ENCODE measurements at regions not wholly inside any gene's neighbourhood (a gene's known extent, or its start where the extent isn't known, plus 50 kb on each side); places are given as distances from the start of the nearest gene placed in this dataset.
A peak's percentile ranks its signal among the peaks of the same experiment; 100 is the strongest.

DNA sequence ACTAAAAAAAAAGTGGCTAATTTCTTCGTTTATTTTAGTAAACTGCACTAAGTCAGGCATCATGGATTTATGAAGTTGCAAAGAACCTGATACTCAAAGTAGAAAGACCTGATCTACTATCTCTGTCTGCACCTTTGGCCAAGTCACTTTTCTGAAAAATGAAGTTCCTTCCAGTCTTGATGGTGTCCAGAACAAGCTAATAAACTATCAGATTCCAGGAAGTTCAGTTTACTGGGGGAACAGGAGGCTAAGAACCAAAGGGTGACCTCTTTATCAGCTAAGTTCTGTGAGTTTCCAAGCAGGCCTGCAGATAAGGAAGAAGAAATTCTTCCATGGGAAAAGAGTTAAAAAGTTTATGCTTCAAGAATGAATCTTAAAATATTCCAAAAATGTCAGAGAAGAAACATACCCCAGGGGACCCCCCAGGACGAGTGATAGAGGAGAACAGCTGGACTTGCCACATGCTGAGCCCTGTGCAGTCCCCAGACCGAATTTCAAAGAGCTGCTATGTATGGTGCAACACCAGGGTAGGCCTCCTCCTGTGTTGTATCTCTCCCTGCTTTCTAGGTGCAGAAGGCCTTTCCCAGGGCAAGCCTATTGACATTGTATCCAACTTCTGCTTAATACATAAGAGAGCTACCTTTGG lies 72.8 kb upstream of the FGGY start:
- no peak overlapping the region for H3K4me3 ChIP-seq (replicated peaks in 1 of 2; ENCODE audit: low read depth in 2 of 2, low read length in 2 of 2)
- peak in 1 of 2 donors; percentile 68 for DNase-seq (ENCODE audit: low read depth in 2 of 2)
- no peak for TF ChIP-seq CTCF (IDR thresholded peaks at IDR 0.05; ENCODE audit: low read depth, low read length)

GRCh38 chr1:59225594-59226316 lies 71.1 kb upstream of the FGGY start:
- TF ChIP-seq CTCF (IDR thresholded peaks at IDR 0.05; ENCODE audit: low read depth, low read length): no peak
- no peak overlapping the region for H3K4me3 ChIP-seq (replicated peaks in 1 of 2; ENCODE audit: low read depth in 2 of 2, low read length in 2 of 2)
- no peak for DNase-seq (ENCODE audit: low read depth in 2 of 2)

GRCh38 chr1:59229138-59229537 lies 67.8 kb upstream of the FGGY start:
- no peak overlapping the region for H3K4me3 ChIP-seq (replicated peaks in 1 of 2; ENCODE audit: low read depth in 2 of 2, low read length in 2 of 2)
- no peak for TF ChIP-seq CTCF (IDR thresholded peaks at IDR 0.05; ENCODE audit: low read depth, low read length)
- DNase-seq (ENCODE audit: low read depth in 2 of 2): peak; percentile 52 to 67

DNA sequence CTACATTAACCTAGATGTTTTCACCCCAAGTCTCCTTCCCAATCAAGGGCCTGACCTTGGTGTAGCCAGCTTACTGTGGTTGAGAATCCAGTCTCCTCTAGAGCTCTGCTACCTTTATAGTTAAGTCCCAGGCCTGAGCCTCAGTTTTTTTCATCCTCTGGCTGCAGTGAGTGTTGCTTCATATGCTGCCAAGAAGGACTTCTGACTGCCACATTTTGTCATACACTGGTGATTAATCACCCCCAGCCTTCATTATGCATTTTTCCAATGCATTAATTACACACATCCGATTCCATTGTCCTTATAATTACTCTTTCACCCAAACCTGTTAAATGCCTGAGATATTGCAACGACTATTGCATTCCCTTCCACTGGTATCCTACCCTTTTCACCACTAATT lies 66.3 kb upstream of the FGGY start:
- no peak for TF ChIP-seq CTCF (IDR thresholded peaks at IDR 0.05; ENCODE audit: low read depth, low read length)
- H3K4me3 ChIP-seq (replicated peaks in 1 of 2; ENCODE audit: low read depth in 2 of 2, low read length in 2 of 2): no peak overlapping the region
- peak in 1 of 2 donors; percentile 17 for DNase-seq (ENCODE audit: low read depth in 2 of 2)

- TF ChIP-seq CTCF (IDR thresholded peaks at IDR 0.05; ENCODE audit: low read depth, low read length): no peak
- DNase-seq (ENCODE audit: low read depth in 2 of 2): peak in 1 of 2 donors; percentile 39
- no peak overlapping the region for H3K4me3 ChIP-seq (replicated peaks in 1 of 2; ENCODE audit: low read depth in 2 of 2, low read length in 2 of 2)
Observed at GRCh38 chr1:59232216-59232615, 64.7 kb upstream of the FGGY start.

- no peak for TF ChIP-seq CTCF (IDR thresholded peaks at IDR 0.05; ENCODE audit: low read depth, low read length)
- H3K4me3 ChIP-seq (replicated peaks in 1 of 2; ENCODE audit: low read depth in 2 of 2, low read length in 2 of 2): no peak overlapping the region
- no peak for DNase-seq (ENCODE audit: low read depth in 2 of 2)
Observed at GRCh38 chr1:59233444-59233843, 63.5 kb upstream of the FGGY start.

Measured in cardiac fibroblast (primary cell).